Thymus (tissue), 11 donors: ENCODE measurements at regions not wholly inside any gene's neighbourhood (a gene's known extent, or its start where the extent isn't known, plus 50 kb on each side); places are given as distances from the start of the nearest gene placed in this dataset.

Source experiments
- DNase-seq, 9 donors: peaks; one replicate each; pipeline ENCODE4 v3.0.0-alpha.2; 2013; ENCODE audit warnings: low spot score in 9 of 9, low read depth in 6 of 9, missing footprints in 1 of 9
- H3K27ac ChIP-seq, 2 donors: one replicate each; pipeline ENCODE4 v1.5.1; 2013; ENCODE audit warnings: control low read depth in 1 of 2, low read depth in 1 of 2, low read length in 1 of 2, mild to moderate bottlenecking in 1 of 2, moderate library complexity in 1 of 2
- H3K27me3 ChIP-seq, 2 donors: one replicate each; pipeline ENCODE4 v1.5.1; 2013; ENCODE audit warnings: low read length in 1 of 2; ENCODE audit not compliant: control insufficient read depth in 2 of 2, insufficient read depth in 1 of 2
- H3K36me3 ChIP-seq, 2 donors: one replicate each; pipeline ENCODE4 v1.5.1; 2013; ENCODE audit warnings: low read length in 1 of 2, mild to moderate bottlenecking in 1 of 2, moderate library complexity in 1 of 2; ENCODE audit not compliant: control insufficient read depth in 2 of 2, insufficient read depth in 2 of 2
- H3K4me1 ChIP-seq, 2 donors: one replicate each; pipeline ENCODE4 v1.5.1; 2013; ENCODE audit warnings: low read length in 2 of 2; ENCODE audit not compliant: control insufficient read depth in 2 of 2, insufficient read depth in 2 of 2
- H3K4me3 ChIP-seq, 2 donors: one replicate each; pipeline ENCODE4 v1.5.1; 2013; ENCODE audit warnings: low read length in 2 of 2, control low read depth in 1 of 2, mild to moderate bottlenecking in 1 of 2
- H3K9me3 ChIP-seq, 2 donors: one replicate each; pipeline ENCODE4 v1.5.1; 2013; ENCODE audit warnings: low read length in 1 of 2, mild to moderate bottlenecking in 1 of 2; ENCODE audit not compliant: control insufficient read depth in 2 of 2, insufficient read depth in 1 of 2
- WGBS: extraction: QIAGEN DNeasy Blood & Tissue Kit; methylation state at CpG from one replicate; pipeline ENCODE4 v1.1.7; 2013; 5-methylcytosine and 5-hydroxymethylcytosine counted together
- donor health status: healthy.

GRCh38 chr1:106969731-106970130 lies 86.7 kb upstream of the PRMT6 start:
- Histone ChIP-seq H3K9me3 (no peaks in the 10 kb centered on the region), H3K27ac (no peak overlapping the region), H3K27me3 (no peaks in the 10 kb centered on the region), H3K4me3 (no peak overlapping the region), H3K4me1 (no peaks in the 10 kb centered on the region), H3K36me3 (no peaks in the 10 kb centered on the region)
- no peak for DNase-seq

- no peak for DNase-seq
- Histone ChIP-seq H3K27ac (no peak overlapping the region), H3K27me3 (no peaks in the 10 kb centered on the region), H3K4me1 (no peaks in the 10 kb centered on the region), H3K36me3 (no peaks in the 10 kb centered on the region), H3K4me3 (no peak overlapping the region), H3K9me3 (no peaks in the 10 kb centered on the region)
- 82% methylated on average over 2 of the region's 2 CpGs for WGBS
These were observed 84.4 kb upstream of the PRMT6 start for GRCh38 chr1:106972074-106972473.

- H3K4me1 ChIP-seq, result no peaks in the 10 kb centered on the region
- 78% methylated on average over 2 of the region's 2 CpGs for WGBS
- DNase-seq, result no peak
- no peaks in the 10 kb centered on the region for H3K36me3 ChIP-seq
- no peaks in the 10 kb centered on the region for H3K27me3 ChIP-seq
- no peak overlapping the region for H3K4me3 ChIP-seq
- H3K27ac ChIP-seq, result no peak overlapping the region
- H3K9me3 ChIP-seq, result no peaks in the 10 kb centered on the region
These were observed 80.5 kb upstream of the PRMT6 start for GRCh38 chr1:106975944-106976343.

GRCh38 chr1:106978477-106979322 lies 77.8 kb upstream of the PRMT6 start:
- Histone ChIP-seq H3K36me3 (no peaks in the 10 kb centered on the region), H3K4me1 (no peaks in the 10 kb centered on the region), H3K27me3 (no peaks in the 10 kb centered on the region), H3K27ac (no peak overlapping the region), H3K4me3 (no peak overlapping the region), H3K9me3 (no peaks in the 10 kb centered on the region)
- 93% methylated on average over 3 of the region's 3 CpGs for WGBS
- DNase-seq, result no peak

- Histone ChIP-seq H3K4me1 (no peaks in the 10 kb centered on the region), H3K27ac (no peak overlapping the region), H3K9me3 (no peaks in the 10 kb centered on the region), H3K36me3 (no peaks in the 10 kb centered on the region), H3K27me3 (no peaks in the 10 kb centered on the region), H3K4me3 (no peak overlapping the region)
- 86% methylated on average over 2 of the region's 2 CpGs for WGBS
- DNase-seq, result no peak
These were observed 77.1 kb upstream of the PRMT6 start for GRCh38 chr1:106979371-106979770.

- Histone ChIP-seq H3K27me3 (no peaks in the 10 kb centered on the region), H3K27ac (no peak overlapping the region), H3K4me1 (no peaks in the 10 kb centered on the region), H3K4me3 (no peak overlapping the region), H3K36me3 (no peaks in the 10 kb centered on the region), H3K9me3 (no peaks in the 10 kb centered on the region)
- WGBS, result 81% methylated on average over 3 of the region's 3 CpGs
- DNase-seq, result no peak
These were observed 76.4 kb upstream of the PRMT6 start for GRCh38 chr1:106980121-106980520.

- H3K27ac ChIP-seq, result no peak overlapping the region
- no peaks in the 10 kb centered on the region for H3K27me3 ChIP-seq
- H3K36me3 ChIP-seq, result no peaks in the 10 kb centered on the region
- H3K4me1 ChIP-seq, result no peaks in the 10 kb centered on the region
- DNase-seq, result no peak
- H3K4me3 ChIP-seq, result no peak overlapping the region
- H3K9me3 ChIP-seq, result no peaks in the 10 kb centered on the region
These were observed 71.7 kb upstream of the PRMT6 start for GRCh38 chr1:106984801-106985200.

- H3K4me3 ChIP-seq, result no peak overlapping the region
- H3K9me3 ChIP-seq, result no peaks in the 10 kb centered on the region
- DNase-seq, result no peak
- no peaks in the 10 kb centered on the region for H3K27me3 ChIP-seq
- no peaks in the 10 kb centered on the region for H3K36me3 ChIP-seq
- H3K27ac ChIP-seq, result no peak overlapping the region
- no peaks in the 10 kb centered on the region for H3K4me1 ChIP-seq
These were observed 69.9 kb upstream of the PRMT6 start for GRCh38 chr1:106986603-106987002.

- H3K4me3 ChIP-seq, result no peak overlapping the region
- H3K27ac ChIP-seq, result no peak overlapping the region
- no peak for DNase-seq
- H3K36me3 ChIP-seq, result no peaks in the 10 kb centered on the region
- no peaks in the 10 kb centered on the region for H3K4me1 ChIP-seq
- H3K9me3 ChIP-seq, result no peaks in the 10 kb centered on the region
- H3K27me3 ChIP-seq, result no peaks in the 10 kb centered on the region
These were observed 60.5 kb upstream of the PRMT6 start for GRCh38 chr1:106995970-106996369.
